Spinal cord (tissue), 9 donors: ENCODE measurements at regions not wholly inside any gene's neighbourhood (a gene's known extent, or its start where the extent isn't known, plus 50 kb on each side); places are given as distances from the start of the nearest gene placed in this dataset.
"Not testable (repeated sequence)": the region's sequence is repeated elsewhere in the genome, so short reads cannot be mapped to it uniquely, and the experiment has no call there.

Experiments used
- DNase-seq, 6 donors: peaks; one replicate each; pipeline versions ENCODE4 v3.0.0 to v3.0.0-alpha.2; 2013 to 2015; ENCODE audit warnings: low spot score in 6 of 6, low read depth in 4 of 6
- H3K27ac ChIP-seq: one replicate; pipeline ENCODE4 v1.5.1; 2013; ENCODE audit warnings: low read depth, low read length, control low read depth
- H3K27me3 ChIP-seq: one replicate; pipeline ENCODE4 v1.6.1; 2013; ENCODE audit warnings: low read length; ENCODE audit not compliant: control insufficient read depth, insufficient read depth
- H3K36me3 ChIP-seq: one replicate; pipeline ENCODE4 v1.6.1; 2013; ENCODE audit warnings: low read length; ENCODE audit not compliant: control insufficient read depth, insufficient read depth
- H3K4me1 ChIP-seq: one replicate; pipeline ENCODE4 v1.6.1; 2013; ENCODE audit warnings: low read length; ENCODE audit not compliant: control insufficient read depth, insufficient read depth
- H3K4me3 ChIP-seq: one replicate; pipeline ENCODE4 v1.5.1; 2013; ENCODE audit warnings: low read depth, low read length, control low read depth
- H3K9me3 ChIP-seq: one replicate; pipeline ENCODE4 v1.6.1; 2013; ENCODE audit warnings: low read length; ENCODE audit not compliant: control insufficient read depth, insufficient read depth
- WGBS: methylation state at CpG from one replicate; pipeline ENCODE4 v1.1.5; 2013; ENCODE audit warnings: missing lambda C conversion rate; ENCODE audit not compliant: insufficient coverage; 5-methylcytosine and 5-hydroxymethylcytosine counted together
- donor health status: healthy.

DNA sequence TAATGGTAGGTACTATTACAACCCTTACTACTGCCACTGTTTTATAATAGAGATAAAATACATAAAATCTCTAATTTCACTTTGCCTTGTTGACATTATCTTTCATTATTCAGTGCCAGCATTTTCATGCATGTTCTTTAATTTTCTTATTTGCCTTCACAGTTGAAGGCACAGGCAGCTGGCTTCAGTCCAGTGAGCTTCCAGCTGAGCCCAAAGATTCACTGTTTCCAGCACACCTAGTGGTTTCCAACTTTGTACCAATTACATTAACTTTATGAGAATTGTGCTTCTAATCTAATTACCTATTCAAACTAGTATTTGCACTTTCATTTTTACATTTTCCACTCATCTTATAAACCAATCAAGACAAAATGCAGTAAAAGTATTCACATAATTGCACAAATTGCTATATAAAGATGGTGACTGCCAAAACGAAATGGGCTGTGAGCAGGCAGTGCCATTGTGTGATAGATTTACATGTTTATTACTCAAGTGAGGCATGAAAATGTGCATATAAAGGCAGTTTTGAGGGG, 228.3 kb downstream of the MFSD1 start:
- DNase-seq: peak in 2 of 6 donors; percentile 67 to 71
- no peaks in the 10 kb centered on the region for H3K4me1 ChIP-seq
- no peaks in the 10 kb centered on the region for H3K9me3 ChIP-seq
- no peak overlapping the region for H3K27ac ChIP-seq
- H3K4me3 ChIP-seq: no peak overlapping the region
- H3K36me3 ChIP-seq: no peaks in the 10 kb centered on the region
- 20% methylated on average over 1 of the region's 1 CpG for WGBS
- no peaks in the 10 kb centered on the region for H3K27me3 ChIP-seq

DNA sequence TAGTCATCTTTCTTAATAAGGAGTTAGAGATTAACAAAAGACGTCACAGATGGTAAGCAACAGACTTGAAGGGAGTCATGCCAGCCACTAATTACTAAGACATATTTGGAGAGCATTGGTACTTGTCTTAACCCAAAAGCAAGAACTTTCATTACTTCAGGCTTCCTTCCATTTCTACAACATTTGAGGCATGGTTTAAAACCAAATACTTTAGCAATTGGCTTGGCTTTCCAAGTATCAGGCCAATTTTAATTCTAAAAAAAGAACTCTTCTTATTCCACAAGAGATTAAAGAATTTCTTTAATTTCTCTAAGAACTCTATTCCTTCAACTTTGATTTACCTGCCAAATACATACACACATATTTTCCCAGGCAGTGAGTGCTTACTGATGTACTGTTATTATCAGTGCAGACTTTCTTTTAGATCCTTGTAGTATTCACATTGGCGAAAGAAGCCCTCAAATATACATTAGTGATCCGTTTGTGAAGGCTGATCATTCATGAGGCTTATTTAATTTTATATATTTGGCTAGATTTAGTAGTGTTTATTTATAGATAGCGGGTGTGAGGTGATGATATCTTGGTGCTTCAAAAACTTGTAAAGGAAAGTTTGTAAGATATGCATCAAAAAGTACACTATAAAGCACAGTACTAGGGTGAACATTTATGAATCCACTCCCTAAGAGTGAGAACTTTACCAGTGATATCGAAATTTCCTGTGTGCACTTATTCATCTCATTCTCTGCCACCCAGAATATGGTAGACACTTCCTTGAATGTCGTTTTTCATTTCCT, 229.2 kb downstream of the MFSD1 start:
- H3K27ac ChIP-seq: no peak overlapping the region
- no CpG with 5 or more reads among the region's 6 CpGs for WGBS
- H3K36me3 ChIP-seq: no peaks in the 10 kb centered on the region
- H3K27me3 ChIP-seq: no peaks in the 10 kb centered on the region
- DNase-seq: peak in 1 of 6 donors; percentile 72
- no peaks in the 10 kb centered on the region for H3K4me1 ChIP-seq
- no peaks in the 10 kb centered on the region for H3K9me3 ChIP-seq
- no peak overlapping the region for H3K4me3 ChIP-seq

DNA sequence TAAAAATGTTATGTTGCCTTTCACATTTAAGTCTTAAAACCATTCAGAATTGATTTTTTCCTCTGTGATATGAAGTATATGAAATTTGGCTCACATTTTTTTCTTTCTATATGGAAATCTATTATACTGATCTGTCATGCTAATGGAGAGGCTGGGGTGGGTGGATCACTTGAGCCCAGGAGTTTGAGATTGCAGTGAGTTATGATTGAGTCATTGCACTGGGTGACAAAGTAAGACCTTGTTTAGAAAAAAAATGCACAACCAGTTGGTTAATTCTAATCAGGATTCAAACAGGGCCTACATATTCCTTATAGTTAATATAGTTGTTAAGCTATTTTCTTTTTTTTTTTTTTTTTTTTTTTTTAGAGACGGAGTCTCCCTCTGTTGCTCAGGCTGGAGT, 230.5 kb downstream of the MFSD1 start:
- no peaks in the 10 kb centered on the region for H3K27me3 ChIP-seq
- WGBS: no CpG with 5 or more reads among the region's 1 CpG

DNA sequence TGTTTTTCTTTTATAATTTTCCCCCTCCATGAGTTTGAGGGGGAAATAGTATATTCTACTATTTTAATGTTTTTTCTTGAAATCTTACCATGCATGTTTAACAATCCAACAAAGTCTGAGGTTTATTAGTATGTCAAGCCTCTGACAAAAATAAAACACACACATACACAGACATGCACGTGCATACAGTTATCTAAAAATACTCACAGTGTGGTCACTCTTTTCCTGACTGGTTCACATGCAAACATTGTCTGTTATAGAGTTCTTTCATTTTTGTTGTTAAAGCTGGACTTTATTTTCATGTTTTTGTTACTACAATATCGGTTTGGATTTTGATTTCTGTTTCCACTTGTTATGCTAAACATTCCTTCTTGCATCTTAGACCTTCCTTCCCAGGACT, 236.6 kb downstream of the MFSD1 start:
- no peaks in the 10 kb centered on the region for H3K9me3 ChIP-seq
- no peak overlapping the region for H3K4me3 ChIP-seq
- no peaks in the 10 kb centered on the region for H3K36me3 ChIP-seq
- H3K27me3 ChIP-seq: no peaks in the 10 kb centered on the region
- WGBS: no CpG with 5 or more reads among the region's 2 CpGs
- H3K4me1 ChIP-seq: no peaks in the 10 kb centered on the region
- no peak overlapping the region for H3K27ac ChIP-seq
- no peak for DNase-seq

More for the DNA sequence above, 230.5 kb downstream of the MFSD1 start:
- Histone ChIP-seq H3K4me1 (no peaks in the 10 kb centered on the region), H3K27ac (no peak overlapping the region), H3K36me3 (no peaks in the 10 kb centered on the region), H3K4me3 (no peak overlapping the region), H3K9me3 (no peaks in the 10 kb centered on the region)
- no peak for DNase-seq

DNA sequence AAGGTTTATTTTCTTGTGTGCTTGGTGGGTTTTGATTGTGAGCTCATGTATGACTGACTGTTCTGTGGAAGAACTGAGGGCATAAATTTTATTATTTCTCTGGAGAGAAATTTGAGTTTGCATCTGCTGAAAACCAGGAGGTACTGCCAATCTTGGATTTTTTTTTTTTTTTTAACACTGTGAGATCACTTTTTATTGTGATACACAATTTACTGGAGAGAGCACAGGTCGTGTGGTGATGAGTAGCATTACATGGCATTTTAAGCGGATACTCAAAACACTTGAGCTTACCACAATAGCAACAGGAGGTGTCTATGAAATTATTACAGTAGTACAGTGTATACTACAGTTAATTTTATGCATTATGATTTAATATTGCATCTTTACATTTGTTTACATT, 237.4 kb downstream of the MFSD1 start:
- Histone ChIP-seq H3K36me3 (no peaks in the 10 kb centered on the region), H3K27me3 (no peaks in the 10 kb centered on the region), H3K9me3 (no peaks in the 10 kb centered on the region), H3K27ac (no peak overlapping the region), H3K4me1 (no peaks in the 10 kb centered on the region), H3K4me3 (no peak overlapping the region)
- DNase-seq: no peak
- WGBS: no CpG with 5 or more reads among the region's 2 CpGs

DNA sequence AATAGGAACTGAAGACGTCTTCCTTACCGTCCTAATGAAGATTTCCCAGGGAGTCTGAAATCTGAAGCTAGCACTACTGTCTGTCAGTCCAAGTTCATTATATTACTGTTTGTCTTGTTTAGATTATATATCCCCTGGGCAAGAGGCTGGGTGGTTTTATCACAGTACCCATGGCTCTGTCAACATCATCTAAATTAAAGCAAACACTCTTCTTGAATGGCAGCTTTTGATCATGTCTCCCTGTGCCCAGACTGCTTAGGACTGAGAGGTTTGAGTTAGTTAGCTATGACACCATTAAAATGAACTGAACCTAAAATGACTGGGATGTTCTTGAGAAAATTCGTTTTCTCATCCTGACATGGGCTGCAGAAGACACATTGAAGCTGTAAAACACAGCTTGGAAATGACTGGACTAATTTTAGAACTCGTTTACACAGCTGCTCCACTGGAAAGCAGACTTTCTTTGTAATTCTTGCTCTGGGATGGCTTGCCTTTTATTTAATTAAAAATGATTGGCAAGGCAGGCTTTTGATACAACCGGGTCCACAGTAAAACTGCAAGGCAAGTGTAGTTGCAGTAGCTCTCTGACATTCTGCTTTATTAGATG, 243.5 kb downstream of the MFSD1 start:
- 55% methylated on average over 3 of the region's 5 CpGs for WGBS
- Histone ChIP-seq H3K36me3 (no peaks in the 10 kb centered on the region), H3K27ac (no peak overlapping the region), H3K27me3 (no peaks in the 10 kb centered on the region), H3K4me3 (no peak overlapping the region), H3K9me3 (no peaks in the 10 kb centered on the region), H3K4me1 (no peaks in the 10 kb centered on the region)
- DNase-seq: no peak

DNA sequence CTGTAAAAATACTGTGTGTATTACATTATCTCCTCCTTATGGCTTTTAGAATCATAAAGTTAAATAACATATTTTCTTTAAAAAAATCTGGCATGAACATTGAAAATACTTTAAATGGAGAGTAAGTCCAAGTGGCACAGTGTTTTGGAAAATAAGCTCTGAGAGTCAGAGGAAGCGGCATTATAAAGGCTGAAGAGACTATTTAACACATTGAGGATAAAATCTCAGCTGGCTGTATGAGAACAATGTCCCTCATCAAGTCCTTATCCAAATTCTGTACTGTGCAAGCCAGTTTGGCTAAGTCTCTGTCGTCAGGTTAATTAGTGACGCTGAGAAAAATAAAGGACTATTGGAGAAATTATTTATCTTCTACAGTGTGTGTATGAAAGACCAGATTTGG, 245.5 kb downstream of the MFSD1 start:
- no peaks in the 10 kb centered on the region for H3K9me3 ChIP-seq
- no peaks in the 10 kb centered on the region for H3K27me3 ChIP-seq
- DNase-seq: peak in 2 of 6 donors; percentile 24 to 72
- WGBS: no CpG with 5 or more reads among the region's 3 CpGs
- H3K36me3 ChIP-seq: no peaks in the 10 kb centered on the region
- H3K27ac ChIP-seq: no peak overlapping the region
- no peak overlapping the region for H3K4me3 ChIP-seq
- H3K4me1 ChIP-seq: no peaks in the 10 kb centered on the region

DNA sequence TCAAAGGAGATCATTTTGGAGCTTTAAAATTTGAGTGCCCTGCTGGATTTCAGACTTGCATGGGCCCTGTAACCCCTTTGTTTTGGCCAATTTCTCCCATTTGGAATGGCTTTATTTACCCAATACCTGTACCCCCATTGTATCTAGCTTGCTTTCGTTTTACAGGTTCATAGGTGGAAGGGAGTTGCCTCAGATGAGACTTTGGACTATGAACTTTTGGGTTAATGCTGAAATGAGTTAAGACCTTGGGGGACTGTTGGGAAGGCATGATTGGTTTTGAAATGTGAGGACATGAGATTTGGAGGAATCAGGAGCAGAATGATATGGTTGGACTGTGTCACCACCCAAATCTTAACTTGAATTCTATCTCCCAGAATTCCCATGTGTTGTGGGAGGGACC, 250.6 kb downstream of the MFSD1 start:
- H3K27me3 ChIP-seq, H3K27ac ChIP-seq, DNase-seq, H3K4me1 ChIP-seq, H3K36me3 ChIP-seq, H3K4me3 ChIP-seq, H3K9me3 ChIP-seq: not testable (repeated sequence)
- WGBS: no CpG with 5 or more reads among the region's 1 CpG

DNA sequence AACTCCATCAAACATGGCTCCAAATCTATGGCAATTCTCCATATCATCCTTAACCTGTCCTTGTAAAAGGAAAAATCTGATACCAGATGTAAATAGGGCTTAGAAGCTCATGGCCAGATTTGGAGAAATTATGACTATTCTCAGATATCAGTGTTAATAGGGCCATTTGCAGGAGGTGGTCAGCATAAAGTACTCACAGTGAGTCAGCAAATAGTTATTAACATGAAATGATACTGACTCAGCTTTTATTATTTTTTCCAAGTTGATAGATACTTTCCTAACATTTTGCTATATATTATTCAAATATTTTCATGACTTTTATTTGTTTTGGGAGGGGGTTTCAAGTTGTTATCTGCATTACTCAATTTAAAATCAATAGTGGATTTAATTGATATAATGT, 255.8 kb downstream of the MFSD1 start:
- no peak overlapping the region for H3K4me3 ChIP-seq
- H3K27me3 ChIP-seq: no peaks in the 10 kb centered on the region
- H3K4me1 ChIP-seq: no peaks in the 10 kb centered on the region
- H3K27ac ChIP-seq: no peak overlapping the region
- no peaks in the 10 kb centered on the region for H3K36me3 ChIP-seq
- H3K9me3 ChIP-seq: no peaks in the 10 kb centered on the region
- DNase-seq: no peak

DNA sequence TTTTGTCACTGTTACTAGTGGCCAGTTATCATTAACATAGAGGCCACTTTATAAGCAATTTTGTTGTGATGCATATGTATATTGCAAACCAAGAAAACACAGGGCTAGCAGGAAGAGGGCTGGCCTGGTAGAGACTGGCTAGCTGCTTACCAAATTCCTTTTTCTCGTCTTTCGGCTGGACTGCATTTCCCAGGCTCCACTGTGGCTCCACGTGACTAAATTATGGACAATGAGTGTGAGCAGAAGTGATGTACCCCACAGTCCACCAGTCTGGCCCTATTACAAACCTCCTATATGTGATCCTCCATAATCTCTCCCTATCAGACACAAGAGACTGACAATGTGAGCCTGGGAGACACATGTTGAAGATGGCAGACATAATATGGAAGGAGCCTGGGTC, 257.0 kb downstream of the MFSD1 start:
- Histone ChIP-seq H3K4me3 (no peak overlapping the region), H3K9me3 (no peaks in the 10 kb centered on the region), H3K27me3 (no peaks in the 10 kb centered on the region), H3K4me1 (no peaks in the 10 kb centered on the region), H3K36me3 (no peaks in the 10 kb centered on the region), H3K27ac (no peak overlapping the region)
- DNase-seq: no peak
- WGBS: 90% methylated on average over 2 of the region's 3 CpGs
